ENCODE measurements at regions not wholly inside any gene's neighbourhood (a gene's known extent, or its start where the extent isn't known, plus 50 kb on each side); places are given as distances from the start of the nearest gene placed in this dataset.

DNA sequence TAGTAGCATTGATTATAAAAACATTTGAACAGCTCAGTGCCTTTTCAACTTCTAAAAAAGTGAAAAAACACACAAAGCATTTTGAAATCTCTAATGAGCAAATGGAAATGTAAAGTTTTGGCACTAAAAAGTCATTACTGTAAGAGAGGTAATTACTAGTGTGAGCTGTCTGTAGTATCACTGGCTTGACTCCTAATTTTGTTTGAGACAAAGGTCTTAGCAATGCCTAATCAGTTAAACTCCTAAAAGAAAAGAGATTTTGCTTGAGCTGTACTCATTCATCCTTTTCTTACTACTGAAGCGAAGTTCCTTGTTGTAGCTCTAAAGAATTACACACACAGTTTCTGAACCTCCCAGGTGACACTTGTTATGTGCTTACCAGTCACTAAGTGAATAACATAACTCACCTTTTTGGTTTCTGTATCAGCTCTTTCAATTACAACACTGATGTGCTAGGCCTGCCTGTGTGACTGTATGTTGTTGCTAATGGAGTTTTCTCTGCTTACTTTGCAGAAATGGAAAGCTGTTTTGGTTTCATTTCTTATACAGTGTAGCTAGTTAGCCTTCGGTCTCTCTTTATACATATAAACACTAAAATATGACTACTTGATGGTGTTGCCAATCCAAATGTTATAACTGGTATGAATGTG, 924.4 kb upstream of the TENM4 start:
- Histone ChIP-seq H3K27ac (no peak overlapping the region), H3K4me3 (no peak overlapping the region), H3K36me3 (no peaks in the 10 kb centered on the region), H3K9me3 (no peaks in the 10 kb centered on the region), H3K4me1 (no peaks in the 10 kb centered on the region), H3K27me3 (no peaks in the 10 kb centered on the region)
- intact Hi-C loops (cut with DNase I) = no loop called here
- DNase-seq = no peak
- 59 to 87% methylated on average over 2 of the region's 2 CpGs for WGBS, 2 donors
- TF ChIP-seq, protein P1, sequence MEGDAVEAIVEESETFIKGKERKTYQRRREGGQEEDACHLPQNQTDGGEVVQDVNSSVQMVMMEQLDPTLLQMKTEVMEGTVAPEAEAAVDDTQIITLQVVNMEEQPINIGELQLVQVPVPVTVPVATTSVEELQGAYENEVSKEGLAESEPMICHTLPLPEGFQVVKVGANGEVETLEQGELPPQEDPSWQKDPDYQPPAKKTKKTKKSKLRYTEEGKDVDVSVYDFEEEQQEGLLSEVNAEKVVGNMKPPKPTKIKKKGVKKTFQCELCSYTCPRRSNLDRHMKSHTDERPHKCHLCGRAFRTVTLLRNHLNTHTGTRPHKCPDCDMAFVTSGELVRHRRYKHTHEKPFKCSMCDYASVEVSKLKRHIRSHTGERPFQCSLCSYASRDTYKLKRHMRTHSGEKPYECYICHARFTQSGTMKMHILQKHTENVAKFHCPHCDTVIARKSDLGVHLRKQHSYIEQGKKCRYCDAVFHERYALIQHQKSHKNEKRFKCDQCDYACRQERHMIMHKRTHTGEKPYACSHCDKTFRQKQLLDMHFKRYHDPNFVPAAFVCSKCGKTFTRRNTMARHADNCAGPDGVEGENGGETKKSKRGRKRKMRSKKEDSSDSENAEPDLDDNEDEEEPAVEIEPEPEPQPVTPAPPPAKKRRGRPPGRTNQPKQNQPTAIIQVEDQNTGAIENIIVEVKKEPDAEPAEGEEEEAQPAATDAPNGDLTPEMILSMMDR (IDR thresholded peaks at IDR 0.05) = no peak
- no peak for TF ChIP-seq POLR2A (IDR thresholded peaks at IDR 0.05)

DNA sequence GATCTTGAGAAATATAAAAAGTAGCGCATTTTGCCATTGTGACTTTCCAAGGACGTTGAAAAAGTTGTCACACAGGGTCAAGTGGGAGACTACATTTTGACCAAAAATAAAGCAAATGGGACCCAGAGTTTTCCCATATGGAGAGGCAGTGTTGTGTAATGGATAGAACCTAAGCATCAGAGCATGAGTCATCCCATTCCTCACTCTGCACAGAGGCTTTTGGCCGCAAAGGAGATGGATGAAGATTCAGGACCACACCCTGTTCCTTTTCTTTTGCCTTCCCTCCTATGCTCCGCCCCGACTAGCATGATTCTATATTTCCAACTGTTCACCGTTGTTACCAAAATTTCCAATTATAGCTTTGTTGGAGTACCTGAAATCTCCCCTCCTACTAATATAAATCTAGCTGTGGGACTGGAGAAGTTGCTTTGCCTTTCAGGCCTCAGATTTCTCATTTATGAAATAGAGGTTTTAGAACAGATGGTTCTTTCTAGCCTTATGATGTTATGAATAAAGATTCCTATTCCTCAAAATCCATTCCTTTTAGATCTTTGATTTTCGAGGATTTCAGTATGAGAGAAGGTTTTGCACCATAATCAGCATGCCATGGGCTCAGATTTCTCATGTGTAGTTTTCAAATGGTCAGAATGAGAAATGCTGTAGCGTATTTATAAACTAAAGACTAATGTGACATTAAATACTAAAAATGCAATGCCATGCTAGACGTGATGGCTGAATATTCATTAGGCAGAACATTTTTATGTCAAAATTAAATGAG, 921.9 kb upstream of the TENM4 start:
- no peak overlapping the region for H3K4me3 ChIP-seq
- DNase-seq = no peak
- no peak for TF ChIP-seq POLR2A (IDR thresholded peaks at IDR 0.05)
- TF ChIP-seq, protein P1 (IDR thresholded peaks at IDR 0.05) = no peak
- 65 to 67% methylated on average over 9 of the region's 9 CpGs for WGBS, 2 donors
- no peaks in the 10 kb centered on the region for H3K9me3 ChIP-seq
- no peak overlapping the region for H3K27ac ChIP-seq
- H3K27me3 ChIP-seq = no peaks in the 10 kb centered on the region
- H3K4me1 ChIP-seq = no peaks in the 10 kb centered on the region
- intact Hi-C loops (cut with DNase I) = no loop called here
- H3K36me3 ChIP-seq = no peaks in the 10 kb centered on the region

DNA sequence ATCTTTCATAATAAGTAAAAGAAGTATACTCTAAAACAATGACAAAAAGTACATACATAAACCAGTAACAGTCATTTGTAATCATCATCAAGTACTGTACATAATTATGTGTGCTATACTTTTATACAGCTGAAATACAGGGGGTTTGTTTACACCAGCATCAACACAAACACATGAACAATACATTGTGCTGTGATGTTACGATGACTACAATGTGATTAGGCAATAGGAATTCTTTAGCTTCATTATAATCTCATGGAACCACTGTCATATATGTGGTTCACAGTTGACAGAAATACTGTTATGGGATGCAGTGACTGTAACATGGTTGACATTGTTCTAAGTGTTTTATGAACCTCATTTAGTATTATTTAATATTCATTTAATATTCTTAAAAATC, 914.4 kb upstream of the TENM4 start:
- H3K4me3 ChIP-seq = no peak overlapping the region
- H3K27me3 ChIP-seq = no peaks in the 10 kb centered on the region
- 67 to 87% methylated on average over 1 of the region's 1 CpG for WGBS, 2 donors
- no peaks in the 10 kb centered on the region for H3K36me3 ChIP-seq
- no peak overlapping the region for H3K27ac ChIP-seq
- intact Hi-C loops (cut with DNase I) = no loop called here
- no peak for TF ChIP-seq POLR2A (IDR thresholded peaks at IDR 0.05)
- TF ChIP-seq, protein P1 (IDR thresholded peaks at IDR 0.05) = no peak
- H3K9me3 ChIP-seq = no peaks in the 10 kb centered on the region
- no peak for DNase-seq
- H3K4me1 ChIP-seq = no peaks in the 10 kb centered on the region

DNA sequence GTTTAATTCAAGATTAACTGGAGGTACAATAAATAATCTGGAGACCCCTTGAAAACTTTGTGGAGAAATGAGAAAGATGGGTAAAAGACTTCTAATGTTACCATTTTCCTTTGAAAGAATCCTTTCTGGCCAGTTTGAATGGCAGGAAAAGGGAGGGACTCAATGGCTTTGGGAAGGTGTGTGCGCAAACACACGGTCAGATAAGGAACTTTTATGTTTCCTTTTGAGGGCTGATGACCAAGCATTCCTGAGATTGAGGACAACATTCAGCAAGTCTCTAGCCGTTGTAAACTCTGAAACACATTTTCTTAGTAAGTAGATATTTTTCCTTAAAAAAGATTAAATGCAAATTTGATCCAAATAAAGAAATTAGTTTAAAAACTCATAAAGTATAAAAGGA, 909.7 kb upstream of the TENM4 start:
- TF ChIP-seq POLR2A (IDR thresholded peaks at IDR 0.05) = no peak
- TF ChIP-seq, protein P1 (IDR thresholded peaks at IDR 0.05) = no peak
- Histone ChIP-seq H3K4me1 (no peaks in the 10 kb centered on the region), H3K9me3 (no peaks in the 10 kb centered on the region), H3K27me3 (no peaks in the 10 kb centered on the region), H3K36me3 (no peaks in the 10 kb centered on the region), H3K4me3 (no peak overlapping the region), H3K27ac (no peak overlapping the region)
- intact Hi-C loops (cut with DNase I) = no loop called here
- DNase-seq = no peak
- WGBS, 2 donors = 52 to 63% methylated on average over 3 of the region's 3 CpGs

DNA sequence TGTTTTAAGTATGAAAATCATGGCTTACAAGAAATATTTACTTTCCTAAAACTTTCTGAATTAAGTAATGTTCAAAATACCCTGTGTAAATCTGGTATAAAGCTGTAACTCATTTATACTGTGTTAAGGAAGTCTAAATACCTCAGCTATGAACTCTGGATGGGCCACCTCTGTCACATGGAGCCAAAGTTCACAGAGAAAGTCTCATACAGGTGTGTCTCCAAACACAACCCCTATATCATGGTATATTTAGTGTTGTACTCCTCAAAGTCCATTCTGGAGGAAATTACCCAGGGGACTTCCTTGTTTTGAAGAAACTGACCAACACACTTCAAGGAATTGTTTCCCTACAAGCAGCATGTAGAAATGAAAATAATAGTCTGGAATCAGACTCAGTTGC, 909.2 kb upstream of the TENM4 start:
- no peak overlapping the region for H3K27ac ChIP-seq
- intact Hi-C loops (cut with DNase I) = no loop called here
- H3K36me3 ChIP-seq = no peaks in the 10 kb centered on the region
- no peaks in the 10 kb centered on the region for H3K9me3 ChIP-seq
- no peak overlapping the region for H3K4me3 ChIP-seq
- DNase-seq = no peak
- TF ChIP-seq, protein P1 (IDR thresholded peaks at IDR 0.05) = no peak
- no peak for TF ChIP-seq POLR2A (IDR thresholded peaks at IDR 0.05)
- H3K27me3 ChIP-seq = no peaks in the 10 kb centered on the region
- H3K4me1 ChIP-seq = no peaks in the 10 kb centered on the region
